Hepatocyte (in vitro differentiated cells): ENCODE measurements at regions not wholly inside any gene's neighbourhood (a gene's known extent, or its start where the extent isn't known, plus 50 kb on each side); places are given as distances from the start of the nearest gene placed in this dataset.

ENCODE experiments used
- CTCF ChIP-seq: fragments of 200-600 bp; sonication (generic); IDR thresholded peaks from 2 replicates; pipeline ENCODE4 v1.5.1; 2016; ENCODE audit warnings: antibody characterized with exemption, mild to moderate bottlenecking; ENCODE audit not compliant: poor library complexity
- EZH2 ChIP-seq: fragments of 200-600 bp; sonication (generic); IDR thresholded peaks from 2 replicates; pipeline ENCODE4 v1.6.1; 2016; ENCODE audit warnings: antibody characterized with exemption, mild to moderate bottlenecking, borderline replicate concordance
- EZH2phosphoT487 ChIP-seq: fragments of 200-600 bp; sonication (generic); IDR thresholded peaks from one replicate; pipeline ENCODE4 v1.6.1; 2018; ENCODE audit warnings: antibody characterized with exemption, mild to moderate bottlenecking, low read depth, moderate library complexity; ENCODE audit not compliant: unreplicated experiment, severe bottlenecking

- TF ChIP-seq EZH2phosphoT487 (no peak), CTCF (no peak), EZH2 (no peak)
Measured at GRCh38 chr13:94800423-94800822, 88.1 kb upstream of the SOX21 start.
